Breast epithelium (tissue), 3 donors: ENCODE measurements at regions not wholly inside any gene's neighbourhood (a gene's known extent, or its start where the extent isn't known, plus 50 kb on each side); places are given as distances from the start of the nearest gene placed in this dataset.

Source experiments
- POLR2A ChIP-seq: fragments of 450-650 bp; IDR thresholded peaks from one replicate; pipeline ENCODE4 v1.6.1; 2016; ENCODE audit warnings: antibody characterized with exemption, mild to moderate bottlenecking, moderate library complexity
- POLR2AphosphoS5 ChIP-seq, 3 donors: sonication (generic); formaldehyde crosslinking; IDR thresholded peaks; one replicate each; pipeline ENCODE4 v1.6.1; 2017; ENCODE audit warnings: antibody characterized with exemption in 3 of 3
- TF ChIP-seq, protein P1 (sequence below), 3 donors: fragments of 450-650 bp; IDR thresholded peaks; one replicate each; pipeline ENCODE4 v1.5.1; 2016 to 2017; ENCODE audit warnings: antibody characterized with exemption in 3 of 3, mild to moderate bottlenecking in 3 of 3, moderate library complexity in 3 of 3

DNA sequence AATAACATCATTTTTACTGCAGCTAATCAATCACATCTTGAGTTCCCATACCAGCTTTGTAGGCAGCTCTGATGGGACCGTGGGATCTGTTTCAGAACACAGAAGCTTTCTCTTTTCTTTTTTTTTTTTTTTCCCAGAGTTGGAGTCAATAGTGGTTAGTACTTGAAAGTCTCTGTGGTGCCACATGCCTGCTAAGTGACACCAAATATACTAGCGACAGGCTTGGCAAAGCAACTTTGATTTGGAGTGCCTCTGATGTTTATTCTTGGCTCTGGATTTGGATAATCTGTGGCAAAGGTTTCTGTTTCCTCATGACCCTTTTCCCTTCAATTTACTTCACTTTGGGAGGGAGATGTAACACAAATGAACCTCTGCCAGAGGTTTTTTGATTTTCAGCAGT lies 681.4 kb upstream of the TENM4 start:
- TF ChIP-seq, protein P1, sequence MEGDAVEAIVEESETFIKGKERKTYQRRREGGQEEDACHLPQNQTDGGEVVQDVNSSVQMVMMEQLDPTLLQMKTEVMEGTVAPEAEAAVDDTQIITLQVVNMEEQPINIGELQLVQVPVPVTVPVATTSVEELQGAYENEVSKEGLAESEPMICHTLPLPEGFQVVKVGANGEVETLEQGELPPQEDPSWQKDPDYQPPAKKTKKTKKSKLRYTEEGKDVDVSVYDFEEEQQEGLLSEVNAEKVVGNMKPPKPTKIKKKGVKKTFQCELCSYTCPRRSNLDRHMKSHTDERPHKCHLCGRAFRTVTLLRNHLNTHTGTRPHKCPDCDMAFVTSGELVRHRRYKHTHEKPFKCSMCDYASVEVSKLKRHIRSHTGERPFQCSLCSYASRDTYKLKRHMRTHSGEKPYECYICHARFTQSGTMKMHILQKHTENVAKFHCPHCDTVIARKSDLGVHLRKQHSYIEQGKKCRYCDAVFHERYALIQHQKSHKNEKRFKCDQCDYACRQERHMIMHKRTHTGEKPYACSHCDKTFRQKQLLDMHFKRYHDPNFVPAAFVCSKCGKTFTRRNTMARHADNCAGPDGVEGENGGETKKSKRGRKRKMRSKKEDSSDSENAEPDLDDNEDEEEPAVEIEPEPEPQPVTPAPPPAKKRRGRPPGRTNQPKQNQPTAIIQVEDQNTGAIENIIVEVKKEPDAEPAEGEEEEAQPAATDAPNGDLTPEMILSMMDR (IDR thresholded peaks at IDR 0.05), result no peak
- TF ChIP-seq POLR2A, result no peak
- TF ChIP-seq POLR2AphosphoS5 (IDR thresholded peaks at IDR 0.05), result no peak
